Coronary artery (tissue), 2 donors: ENCODE measurements at regions not wholly inside any gene's neighbourhood (a gene's known extent, or its start where the extent isn't known, plus 50 kb on each side); places are given as distances from the start of the nearest gene placed in this dataset.

ENCODE experiments used
- DNase-seq: peaks from one replicate; pipeline ENCODE4 v3.0.0-alpha.2; 2017; ENCODE audit warnings: low spot score
- H3K27ac ChIP-seq, 2 donors: fragments of 200-600 bp; sonication (generic); one replicate each; pipeline ENCODE4 v1.5.1; 2016 to 2019
- H3K4me3 ChIP-seq: fragments of 200-600 bp; sonication (generic); 2 replicates; pipeline ENCODE4 v1.5.1; 2016; ENCODE audit warnings: mild to moderate bottlenecking, moderate library complexity
- CTCF ChIP-seq: fragments of 200-600 bp; sonication (generic); IDR thresholded peaks from one replicate; pipeline ENCODE4 v1.5.1; 2019; ENCODE audit warnings: antibody characterized with exemption

DNA sequence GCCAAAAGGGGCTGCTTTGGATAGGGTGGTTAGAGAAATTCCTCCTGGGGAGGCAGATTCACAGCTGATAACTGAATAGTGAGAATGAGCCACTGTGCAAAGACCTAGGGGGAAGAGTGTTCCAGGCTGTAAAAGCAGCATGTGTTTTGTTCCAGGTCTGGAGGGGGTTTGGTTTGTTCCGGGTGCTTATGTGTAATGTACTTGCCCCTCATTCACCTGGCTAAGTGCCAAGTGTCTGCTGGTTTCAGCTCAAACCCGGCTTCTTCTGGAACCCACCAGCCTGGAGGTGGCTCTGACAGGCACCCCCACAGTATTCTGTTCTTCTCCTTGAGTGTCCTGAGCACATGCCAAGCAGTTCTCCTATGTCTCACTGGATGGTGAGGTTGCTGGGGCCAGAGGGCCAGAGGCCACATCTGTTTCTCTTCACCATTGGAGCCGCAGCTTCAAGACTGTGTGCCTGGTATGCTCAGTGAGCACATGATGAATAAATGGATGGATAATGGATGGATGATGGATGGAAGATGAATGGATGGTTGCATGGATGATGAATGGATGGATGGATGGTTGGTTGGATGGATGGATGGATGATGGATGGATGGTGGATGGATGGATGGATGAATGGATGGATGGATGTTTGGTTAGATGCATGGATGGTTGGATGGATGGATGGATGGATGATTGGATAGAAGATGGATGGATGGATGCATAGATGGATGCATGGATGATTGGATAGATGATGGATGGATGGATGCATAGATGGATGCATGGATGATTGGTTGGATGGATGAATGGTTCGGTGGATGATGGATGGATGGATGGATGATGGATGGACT is 227.6 kb downstream of the BMP7 start:
- no peak overlapping the region for H3K4me3 ChIP-seq
- no peak overlapping the region for H3K27ac ChIP-seq
- TF ChIP-seq CTCF, result no peak
- DNase-seq, result no peak

DNA sequence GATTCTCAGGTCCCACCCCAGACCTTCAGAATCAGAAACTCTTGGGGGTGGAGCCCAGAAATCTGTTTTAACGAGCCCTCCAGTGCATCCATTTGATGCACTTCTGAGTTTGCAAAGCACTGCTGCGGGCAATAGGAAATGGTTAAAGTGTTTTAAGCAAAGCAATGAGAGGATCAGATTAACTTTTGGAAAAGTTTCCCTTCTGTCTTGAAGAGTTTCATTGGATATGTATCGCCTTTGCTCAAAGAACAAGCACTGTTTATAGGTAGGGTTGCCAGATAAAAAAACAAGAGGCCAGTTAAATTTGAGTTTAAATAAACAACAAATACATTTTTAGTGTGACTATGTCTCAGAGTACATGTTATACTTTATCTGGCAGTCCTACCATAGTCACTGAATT is 226.0 kb downstream of the BMP7 start:
- DNase-seq, result no peak
- no peak overlapping the region for H3K4me3 ChIP-seq
- no peak overlapping the region for H3K27ac ChIP-seq
- no peak for TF ChIP-seq CTCF

GRCh38 chr20:57040924-57041323 is 225.5 kb downstream of the BMP7 start:
- TF ChIP-seq CTCF, result no peak
- no peak for DNase-seq
- Histone ChIP-seq H3K27ac (no peak overlapping the region), H3K4me3 (no peak overlapping the region)

DNA sequence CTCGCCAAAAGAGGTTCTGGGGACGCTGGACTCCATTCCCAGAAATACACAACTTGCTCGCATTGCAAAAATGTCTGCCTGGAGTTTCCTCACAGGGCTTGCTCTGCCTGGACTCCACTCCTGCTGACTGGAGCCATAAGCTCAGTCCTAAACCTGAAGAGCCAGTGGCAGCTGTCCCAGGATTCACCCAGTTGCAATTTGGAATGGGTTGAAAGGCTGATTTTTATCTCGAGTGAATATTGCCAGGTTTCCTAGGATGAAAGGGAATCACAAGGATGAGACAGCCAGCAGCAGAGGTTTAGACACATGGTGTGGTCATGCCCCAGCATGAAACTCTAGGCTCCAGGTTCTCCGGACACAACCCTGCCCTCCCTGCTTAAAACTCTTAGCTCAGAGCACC is 223.3 kb downstream of the BMP7 start:
- TF ChIP-seq CTCF, result no peak
- Histone ChIP-seq H3K27ac (no peak overlapping the region), H3K4me3 (no peak overlapping the region)
- DNase-seq, result no peak

- no peak for TF ChIP-seq CTCF
- no peak overlapping the region for H3K4me3 ChIP-seq
- DNase-seq, result no peak
- H3K27ac ChIP-seq, result no peak overlapping the region
These were observed 222.7 kb downstream of the BMP7 start for GRCh38 chr20:57043669-57044268.

DNA sequence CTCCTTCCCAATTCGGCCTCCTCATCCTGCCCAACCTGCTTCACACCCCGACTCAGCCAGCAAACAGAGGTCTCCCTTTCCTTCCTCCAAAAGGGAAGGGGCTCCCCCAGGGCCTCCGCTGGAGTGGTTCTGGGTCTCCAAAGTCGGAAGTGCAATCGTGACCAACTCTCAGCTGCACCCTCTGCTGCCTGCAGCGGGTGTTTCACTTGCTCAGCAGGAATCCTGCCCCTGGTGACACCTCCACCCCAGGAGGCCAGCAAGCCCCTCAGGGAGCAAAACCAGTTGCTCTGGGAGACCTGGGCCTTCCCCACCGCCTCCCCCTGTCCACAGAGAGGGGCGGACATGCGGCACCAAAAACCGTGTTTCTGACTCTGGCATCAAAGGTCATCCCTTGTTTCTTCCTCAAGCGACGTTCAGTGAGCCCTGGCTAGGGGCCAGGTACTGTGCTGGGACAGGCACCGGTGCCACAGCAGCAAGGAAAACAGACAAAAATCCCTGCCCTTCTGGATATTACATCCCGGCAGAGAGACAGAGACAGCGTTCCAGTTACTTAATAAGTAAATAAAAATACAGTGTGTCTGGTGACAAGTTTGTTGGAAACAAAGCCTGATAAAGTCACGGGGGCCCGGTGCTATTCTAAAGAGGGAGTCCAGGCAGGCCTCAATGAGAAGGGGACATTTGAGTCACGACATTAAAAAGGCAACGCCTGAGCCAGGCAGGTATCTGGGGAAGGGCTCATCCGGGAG is 219.0 kb downstream of the BMP7 start:
- DNase-seq, result no peak
- no peak for TF ChIP-seq CTCF
- no peak overlapping the region for H3K4me3 ChIP-seq
- H3K27ac ChIP-seq, result no peak overlapping the region
